D341Med (cell line): ENCODE measurements at regions not wholly inside any gene's neighbourhood (a gene's known extent, or its start where the extent isn't known, plus 50 kb on each side); places are given as distances from the start of the nearest gene placed in this dataset.

ENCODE experiments used
- DNase-seq: peaks from one replicate; pipeline ENCODE4 v3.0.0; 2012; ENCODE audit warnings: low spot score

DNA sequence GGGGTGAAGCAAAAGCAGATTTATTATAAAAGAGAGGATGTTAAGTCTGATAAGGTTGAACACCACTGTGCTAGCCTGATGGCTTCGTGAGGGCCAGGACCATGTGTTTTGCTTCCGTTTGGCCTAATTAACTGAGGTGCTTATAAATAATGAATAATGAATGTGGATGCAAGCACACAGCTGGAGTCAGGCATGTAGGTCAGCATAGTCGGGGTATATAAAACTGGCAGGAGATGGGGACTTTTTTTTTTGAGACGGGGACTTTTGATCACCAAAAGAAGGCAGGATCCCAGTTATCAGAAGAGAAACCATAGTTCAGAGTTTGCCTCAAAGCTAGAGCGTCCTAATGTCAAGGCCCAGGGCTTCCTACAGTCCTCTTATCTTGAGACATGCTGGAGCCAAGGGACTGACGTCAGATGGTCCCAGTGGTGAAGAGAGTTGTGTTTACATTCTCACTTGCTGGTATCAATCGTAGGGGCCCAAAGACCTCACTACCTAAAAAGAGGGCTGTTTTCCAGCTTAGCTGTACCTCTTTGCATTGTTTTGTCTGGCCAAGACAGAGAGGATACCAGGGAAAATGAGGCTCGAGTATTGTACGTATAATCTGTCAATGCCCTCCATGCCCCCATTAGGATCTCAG lies 50.4 kb downstream of the RTL9 start:
- DNase-seq = no peak

DNA sequence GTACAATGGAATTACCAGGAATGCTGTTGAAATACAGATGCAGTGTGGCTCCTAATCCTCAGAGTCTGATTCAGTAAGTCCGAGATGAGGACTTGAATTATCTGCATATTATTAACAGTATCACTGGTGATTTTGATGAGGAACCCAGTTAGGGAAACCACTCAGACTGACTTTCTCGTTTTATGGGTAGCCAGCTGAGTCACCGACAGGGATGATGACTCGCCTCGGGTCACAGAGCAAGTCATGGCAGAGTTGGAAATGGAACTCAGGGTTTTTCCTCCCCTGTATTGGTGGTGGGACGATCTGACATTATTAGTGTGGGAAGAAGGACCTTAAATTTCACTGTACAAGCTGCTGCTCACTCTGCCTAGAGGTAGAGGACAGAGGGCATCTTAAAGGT lies 51.3 kb downstream of the RTL9 start:
- no peak for DNase-seq

DNA sequence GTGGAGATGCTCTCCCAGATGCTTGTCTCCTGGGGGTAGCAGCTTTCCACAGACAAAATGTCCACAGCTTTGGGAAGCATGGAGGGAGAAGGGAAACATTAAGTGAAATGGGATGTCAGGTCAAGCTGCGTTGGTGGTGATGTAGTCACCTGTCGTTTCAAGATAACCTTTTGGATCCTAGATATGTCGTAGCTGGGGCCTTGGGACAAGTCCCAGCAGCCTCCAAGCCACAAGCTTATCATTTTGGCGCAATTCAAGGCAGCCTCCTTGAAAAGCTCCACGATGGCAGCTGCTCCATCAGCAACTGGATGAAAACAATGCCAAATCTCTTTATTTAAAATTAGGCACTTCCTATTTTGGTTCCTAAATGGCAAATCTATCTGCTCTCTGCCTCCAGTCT lies 52.0 kb downstream of the RTL9 start:
- no peak for DNase-seq

- DNase-seq = peak; percentile 82
These were observed 54.5 kb downstream of the RTL9 start for GRCh38 chrX:110412971-110413726.

DNA sequence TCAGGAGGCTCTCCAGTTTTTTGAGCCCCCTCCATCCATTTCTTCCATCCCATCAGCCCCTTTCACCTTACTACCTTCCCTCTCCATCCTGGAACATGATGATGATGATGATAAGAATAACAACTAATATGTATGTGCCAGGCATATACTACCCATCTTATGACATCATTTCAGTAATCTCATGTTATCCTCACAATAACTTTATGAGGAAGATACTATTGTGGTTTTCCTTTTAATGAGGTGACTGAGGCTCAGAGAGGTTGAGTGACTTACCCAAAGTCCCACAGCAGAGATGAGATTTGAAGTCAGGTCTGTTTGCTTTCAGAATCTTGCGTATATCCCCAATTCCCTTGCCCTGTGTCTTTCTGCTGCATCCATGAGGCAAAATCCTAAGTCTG lies 55.1 kb downstream of the RTL9 start:
- no peak for DNase-seq

DNA sequence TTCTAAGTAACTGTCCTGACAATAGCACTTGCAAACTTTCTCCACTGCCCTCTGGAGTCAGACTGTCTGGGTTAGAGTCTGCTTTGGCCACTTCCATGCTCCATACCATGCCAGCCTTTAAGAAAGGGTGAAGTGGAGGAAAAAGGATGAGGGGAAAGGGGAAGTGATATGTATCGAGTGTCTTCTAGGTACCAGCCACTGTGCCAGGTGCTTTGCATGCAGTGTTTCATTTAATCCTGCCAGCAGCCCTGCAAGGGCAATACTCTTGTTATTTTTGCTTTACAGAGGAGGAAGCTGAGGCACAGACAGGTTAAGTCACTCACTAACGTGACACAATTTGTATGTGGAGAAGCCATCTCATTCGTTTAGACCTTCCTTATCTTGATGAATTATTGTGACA lies 55.6 kb downstream of the RTL9 start:
- no peak for DNase-seq

GRCh38 chrX:110414679-110415439 lies 56.2 kb downstream of the RTL9 start:
- no peak for DNase-seq

DNA sequence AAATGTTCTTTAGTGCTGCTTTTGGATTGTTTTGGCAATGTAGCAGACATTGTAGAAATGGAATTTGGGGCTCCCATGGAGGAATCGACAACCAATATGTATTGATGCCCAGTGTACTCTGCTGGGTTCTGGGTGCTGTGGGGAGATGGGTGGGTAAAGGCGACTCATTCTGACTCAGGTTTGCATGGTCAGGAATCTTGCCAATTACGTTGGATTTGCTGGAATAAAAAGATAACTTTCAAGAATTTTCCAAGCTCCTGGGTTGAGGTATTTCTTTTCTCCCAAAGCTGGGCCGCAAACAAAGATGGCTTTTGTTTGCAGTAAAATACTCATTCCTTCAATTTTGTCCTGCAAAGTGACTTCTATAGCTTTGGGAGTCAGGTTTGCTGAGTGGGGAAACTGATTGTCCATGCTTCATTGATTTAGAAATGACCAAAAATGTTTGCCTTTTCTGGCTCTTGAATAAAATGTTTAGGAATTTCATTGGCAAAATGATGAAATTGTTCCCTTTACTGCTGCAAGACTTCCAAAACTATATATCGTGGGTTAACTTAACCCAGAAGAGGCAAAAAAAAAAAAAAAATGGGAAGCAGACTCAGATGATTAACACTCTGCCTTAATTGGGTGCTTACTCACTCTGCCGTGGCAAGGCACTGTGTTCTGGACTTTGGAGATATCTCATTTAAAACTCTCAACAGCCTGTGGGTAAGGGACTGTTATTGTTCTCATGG lies 57.0 kb downstream of the RTL9 start:
- no peak for DNase-seq

DNA sequence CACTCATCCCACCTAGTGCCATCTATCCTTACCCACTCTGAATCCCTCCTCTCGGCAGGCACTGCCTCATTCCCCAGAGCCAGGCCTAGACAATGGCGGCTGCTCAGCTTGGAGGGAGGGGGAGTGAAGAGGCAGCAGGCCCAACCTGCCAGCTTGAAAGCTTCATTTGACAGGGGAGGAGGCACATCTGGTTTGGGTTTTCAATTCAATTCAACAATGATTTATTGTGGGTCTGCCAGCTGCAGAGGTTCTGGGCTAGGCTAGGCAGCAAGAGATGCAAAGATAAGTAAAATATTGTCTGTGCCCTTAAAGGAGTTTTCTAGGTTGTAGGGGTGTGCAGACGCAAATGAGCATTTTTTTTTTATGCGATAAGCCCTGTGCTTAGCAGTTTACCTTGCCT lies 58.5 kb downstream of the RTL9 start:
- no peak for DNase-seq

DNA sequence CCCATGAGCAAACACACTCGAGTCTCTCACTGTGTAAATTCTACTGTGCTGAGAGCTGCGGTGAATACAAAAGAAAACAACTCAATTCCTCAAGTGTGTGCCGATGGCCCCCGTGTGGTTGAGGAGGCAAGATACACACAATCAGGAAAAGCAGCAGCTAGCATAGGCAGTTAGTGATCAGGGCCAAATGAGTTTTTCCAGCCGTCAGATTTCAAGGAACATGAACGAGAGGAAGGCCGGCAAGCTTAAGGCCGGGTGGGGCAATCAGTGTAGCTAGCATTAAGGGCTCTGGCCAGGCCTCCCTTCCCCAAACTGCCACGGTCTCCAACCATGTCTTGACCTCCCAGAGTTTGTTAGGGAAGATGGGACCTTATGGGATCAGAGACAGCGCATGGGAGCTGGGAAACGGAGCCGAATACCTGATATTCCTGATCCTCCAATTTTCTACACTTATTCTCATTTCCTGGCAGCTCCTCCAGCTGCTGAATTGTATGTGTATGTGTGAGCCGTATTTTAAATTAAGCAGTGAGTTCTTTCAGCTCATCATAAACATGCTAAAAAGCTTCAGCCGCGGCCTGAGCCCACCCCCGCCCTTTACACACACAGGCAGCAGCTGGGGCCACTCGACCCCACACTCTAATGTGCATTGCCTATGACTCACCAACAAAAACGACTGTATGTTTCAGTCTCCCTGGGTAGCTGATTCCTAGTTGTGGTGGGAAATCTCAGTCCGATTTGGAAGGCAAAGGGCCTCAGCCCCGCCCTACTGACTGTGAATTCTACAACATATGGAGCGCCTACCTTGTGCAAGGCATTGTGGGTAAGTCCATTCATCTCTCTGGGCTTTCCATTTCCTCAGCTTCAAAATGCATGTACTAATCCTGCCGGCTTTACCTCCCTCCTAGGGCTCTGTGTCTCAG lies 59.9 kb downstream of the RTL9 start:
- DNase-seq = peak; percentile 56

DNA sequence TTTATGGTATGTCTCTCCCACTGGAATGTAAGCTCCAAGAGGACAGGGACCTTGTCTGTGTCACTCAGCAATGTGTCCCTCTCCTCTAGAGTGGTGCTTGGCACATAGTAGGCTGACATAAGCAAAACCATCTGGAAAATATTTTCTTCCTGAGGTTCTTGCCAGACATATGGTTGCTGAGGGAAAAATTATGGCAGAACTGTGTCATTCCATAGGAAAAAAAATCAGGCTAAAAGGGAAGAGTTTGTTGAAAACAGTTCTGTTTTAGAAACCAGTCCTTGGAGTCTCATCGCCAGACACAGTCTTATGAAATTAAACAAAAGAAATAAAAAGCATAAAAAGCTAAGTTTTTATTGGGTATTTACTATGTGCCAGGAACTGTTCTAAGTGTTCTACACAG lies 60.9 kb downstream of the RTL9 start:
- DNase-seq = no peak

DNA sequence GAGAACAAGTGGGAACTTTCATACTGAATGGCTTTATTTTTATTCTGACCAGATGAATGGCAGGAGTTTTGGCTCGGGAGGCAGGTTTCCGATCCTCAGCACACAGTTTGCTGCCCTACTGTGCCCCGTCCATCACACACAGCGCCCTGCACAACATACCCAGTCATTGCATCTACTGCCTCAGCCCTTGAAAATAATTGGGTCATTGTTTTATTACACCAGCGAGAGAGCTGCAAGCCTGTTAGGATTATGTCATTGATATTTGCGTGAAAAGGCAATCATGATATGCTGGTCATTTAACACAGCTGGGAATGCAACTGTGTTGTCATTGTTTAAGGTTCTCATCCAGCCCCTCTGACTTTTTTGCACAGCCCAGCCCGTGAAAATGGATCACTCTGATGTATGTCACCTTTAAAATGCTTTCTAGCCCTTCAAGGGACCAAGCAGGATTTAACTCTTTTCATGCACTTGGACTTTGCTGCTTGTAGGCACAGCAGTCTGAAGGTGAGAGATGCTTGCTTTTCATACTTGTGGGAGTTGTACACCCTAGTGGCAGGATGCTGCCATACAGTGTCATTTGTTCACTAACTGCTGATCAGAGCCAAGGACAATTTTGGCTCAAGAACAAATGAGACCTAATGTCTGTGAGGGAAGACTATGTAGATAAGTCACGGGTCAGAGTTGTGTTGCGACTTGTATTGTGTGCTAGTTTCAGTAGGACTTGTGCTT lies 62.3 kb downstream of the RTL9 start:
- DNase-seq = no peak

DNA sequence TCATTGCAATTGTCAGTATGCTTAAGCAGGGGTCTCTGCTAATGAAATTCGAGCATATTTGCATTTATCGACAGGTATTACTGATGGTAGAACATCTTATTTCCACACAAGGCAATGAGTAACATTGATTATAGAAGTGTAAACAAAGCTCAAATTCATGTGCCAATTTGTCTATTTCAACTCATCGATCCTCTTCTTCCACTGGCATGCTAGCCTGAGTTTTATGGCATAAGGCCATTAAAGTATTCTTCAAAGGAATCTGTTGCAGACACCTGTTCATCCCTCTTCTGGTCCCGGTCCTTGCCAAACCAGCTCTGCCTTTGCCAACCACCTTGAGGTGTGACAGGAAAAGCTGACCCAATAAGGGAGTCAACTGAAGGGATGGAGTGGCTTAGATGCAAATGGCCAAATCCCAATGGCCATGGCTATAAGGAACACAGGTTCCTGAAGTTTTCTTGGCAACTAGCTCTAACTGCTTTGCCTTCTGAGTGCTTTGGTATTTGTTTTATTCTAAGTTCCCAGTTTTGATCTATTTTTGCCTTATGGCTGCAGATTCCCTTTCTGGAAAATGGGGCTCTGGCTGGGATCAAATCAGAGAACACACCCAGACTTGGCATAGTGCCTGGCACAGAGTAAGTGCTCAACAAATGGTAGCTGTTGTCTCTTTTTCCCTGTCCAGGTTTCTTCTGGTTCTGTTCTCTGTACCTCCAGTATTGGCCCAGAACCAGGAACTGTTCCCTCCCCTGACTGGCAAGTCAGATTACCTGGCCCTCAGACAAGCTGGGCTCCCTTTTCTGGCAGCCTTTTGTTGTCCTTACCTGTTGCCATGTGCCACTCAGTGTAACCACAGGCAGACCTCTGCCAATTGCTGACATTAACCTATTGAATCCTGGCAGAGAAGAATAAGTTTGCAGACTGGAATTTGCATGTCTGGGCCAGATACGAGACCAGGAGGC lies 63.1 kb downstream of the RTL9 start:
- DNase-seq = no peak

DNA sequence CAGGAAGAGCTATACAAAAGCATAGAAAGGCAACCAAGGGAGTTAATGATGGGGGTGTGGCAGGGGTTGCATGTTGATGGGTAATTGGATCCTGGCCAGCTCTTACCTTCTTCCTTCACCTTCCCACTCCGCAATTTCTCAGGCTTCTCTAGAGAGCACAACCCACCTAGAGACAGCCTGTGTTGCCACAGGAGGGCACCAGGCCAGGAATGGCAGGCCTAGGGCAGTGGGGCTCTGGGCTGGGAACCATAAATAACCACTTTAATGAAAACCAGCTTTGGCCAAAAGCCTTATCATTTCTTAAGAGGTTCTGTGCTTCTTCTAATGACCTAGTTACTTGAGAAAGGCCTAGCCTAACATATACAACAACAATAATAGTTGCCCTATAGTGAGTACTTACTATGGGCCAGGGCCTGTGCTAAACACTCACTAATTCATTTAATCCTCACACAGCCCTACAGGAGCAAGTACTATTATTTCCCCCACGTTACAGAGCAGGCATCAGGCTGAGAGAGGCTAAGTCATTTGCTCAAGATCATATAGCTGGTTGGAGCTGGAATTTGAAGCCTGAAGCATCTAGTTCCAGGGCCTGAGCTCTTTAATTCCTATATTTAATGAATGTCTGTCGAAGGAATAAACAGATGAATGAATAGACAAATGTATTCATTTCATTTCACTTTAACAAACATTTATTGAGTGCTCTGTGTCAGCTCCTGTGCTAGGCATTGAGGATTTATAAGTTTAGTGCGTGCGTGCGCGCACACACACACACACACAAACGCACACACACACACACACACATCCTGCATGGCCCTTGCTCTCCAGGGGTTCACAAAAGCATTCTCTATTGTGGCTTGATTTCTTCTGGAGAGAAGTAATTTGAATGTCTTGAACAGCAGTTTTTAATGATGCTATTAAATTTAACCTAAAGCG lies 66.8 kb downstream of the RTL9 start:
- no peak for DNase-seq

GRCh38 chrX:110426155-110426504 lies 67.5 kb downstream of the RTL9 start:
- no peak for DNase-seq

DNA sequence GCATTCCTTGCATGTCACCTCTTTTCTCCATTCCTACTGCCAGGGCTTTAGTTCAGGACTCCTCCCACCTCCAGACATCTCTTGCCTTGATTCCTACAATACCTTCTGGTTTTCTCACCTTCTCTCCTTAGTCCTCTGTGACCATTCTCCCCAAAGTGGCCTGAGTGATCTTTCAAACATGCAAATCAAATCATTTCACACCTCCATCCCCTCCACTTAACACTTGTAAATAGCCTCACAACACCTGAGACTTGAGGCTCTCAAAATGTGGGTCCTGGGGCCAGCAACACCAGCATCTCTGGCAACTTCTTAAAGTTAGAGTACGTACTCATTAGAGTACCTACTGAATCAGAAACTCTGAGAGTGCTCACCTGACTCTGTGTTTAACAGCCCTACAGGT lies 68.4 kb downstream of the RTL9 start:
- DNase-seq = no peak

DNA sequence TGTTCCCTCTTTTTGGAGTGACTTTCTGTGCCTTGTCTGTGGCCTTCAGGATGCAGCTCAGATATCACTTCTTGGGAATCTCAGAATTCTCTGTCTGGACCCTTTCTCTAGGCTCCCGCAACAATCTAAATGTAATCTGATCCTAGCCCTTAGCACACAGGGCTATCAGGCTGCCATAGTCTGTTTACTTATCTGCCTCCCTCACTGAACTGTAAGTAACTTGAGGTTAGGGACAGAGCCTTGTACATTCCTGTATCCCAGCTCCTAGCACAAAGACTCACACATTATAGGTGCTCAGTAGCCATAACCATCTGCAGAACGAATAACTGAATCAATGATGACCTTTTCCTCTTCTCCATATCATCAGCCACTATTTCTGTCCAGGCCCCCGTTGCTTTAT lies 69.5 kb downstream of the RTL9 start:
- DNase-seq = no peak

DNA sequence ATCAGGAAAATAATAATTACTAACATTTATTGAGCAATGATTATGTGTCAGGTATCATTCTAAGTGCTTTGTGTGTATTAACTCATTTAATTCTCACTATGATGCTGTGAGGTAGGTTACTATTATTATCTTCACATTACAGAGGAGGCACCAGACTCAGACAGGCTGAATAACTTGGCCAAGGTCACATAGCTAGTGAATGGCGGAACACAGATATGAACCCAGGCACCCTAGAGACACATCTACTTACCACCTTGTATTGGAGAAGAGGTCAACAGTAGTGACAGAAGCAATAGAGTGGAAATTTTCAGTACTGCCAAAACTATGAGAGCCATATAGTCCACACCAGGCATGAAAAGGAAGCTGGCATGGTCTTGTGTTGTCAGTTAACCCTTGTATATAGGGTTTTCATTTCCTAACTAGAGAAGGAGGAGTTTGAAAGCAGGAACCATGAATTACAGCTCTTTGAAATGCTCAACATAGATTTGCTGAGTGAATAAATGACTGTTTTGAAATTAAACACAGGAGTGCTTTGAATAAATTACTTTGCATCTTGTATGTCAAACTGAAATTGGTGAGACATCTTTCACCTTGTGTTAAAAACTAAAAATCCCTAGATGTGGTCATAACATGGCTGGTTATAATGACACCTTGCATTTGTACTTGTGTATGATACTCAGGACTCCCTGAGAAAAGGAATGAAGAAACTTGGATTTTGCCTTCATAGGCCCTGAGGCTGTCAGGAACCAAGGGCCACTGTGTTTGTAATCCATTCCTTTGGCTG lies 71.8 kb downstream of the RTL9 start:
- no peak for DNase-seq
